Heart right ventricle (tissue), 16 donors: ENCODE measurements at regions not wholly inside any gene's neighbourhood (a gene's known extent, or its start where the extent isn't known, plus 50 kb on each side); places are given as distances from the start of the nearest gene placed in this dataset.

Source experiments
- ATAC-seq, 8 donors: fragments of 200-7000 bp; cut with Tn5 transposase; one replicate each; pipeline ENCODE4 v1.9.1; 2020; ENCODE audit warnings: mild to moderate bottlenecking in 8 of 8, moderate library complexity in 8 of 8, moderate number of reproducible peaks in 1 of 8
- DNase-seq, 2 donors: peaks; one replicate each; pipeline ENCODE4 v3.0.0-alpha.2; 2020
- H3K27ac ChIP-seq, 10 donors: fragments of 200-600 bp; sonication (generic) in 2 of 10; one replicate each; pipeline versions ENCODE4 v1.5.0 to v1.8.0; 2020 to 2022; ENCODE audit warnings: mild to moderate bottlenecking in 3 of 10
- H3K27me3 ChIP-seq, 7 donors: fragments of 200-600 bp; one replicate each; pipeline ENCODE4 v1.8.0; 2021 to 2022; ENCODE audit warnings: mild to moderate bottlenecking in 2 of 7
- H3K36me3 ChIP-seq, 9 donors: fragments of 200-600 bp; sonication (generic) in 1 of 9; one replicate each; pipeline versions ENCODE4 v1.5.0 to v1.8.0; 2020 to 2022; ENCODE audit warnings: mild to moderate bottlenecking in 2 of 9
- H3K4me1 ChIP-seq, 9 donors: fragments of 200-600 bp; sonication (generic) in 1 of 9; one replicate each; pipeline versions ENCODE4 v1.5.0 to v1.8.0; 2020 to 2022; ENCODE audit warnings: mild to moderate bottlenecking in 4 of 9
- H3K4me3 ChIP-seq, 10 donors: fragments of 200-600 bp; sonication (generic) in 2 of 10; one replicate each; pipeline versions ENCODE4 v1.5.0 to v1.8.0; 2020 to 2022; ENCODE audit warnings: mild to moderate bottlenecking in 7 of 10, moderate library complexity in 2 of 10
- H3K9me3 ChIP-seq, 11 donors: fragments of 200-600 bp in 10 of 11; sonication (generic) in 2 of 11; one replicate each; pipeline versions ENCODE4 v1.5.0 to v1.8.0; 2013 to 2022; ENCODE audit warnings: mild to moderate bottlenecking in 2 of 11, control low read depth in 1 of 11, moderate library complexity in 1 of 11
- CTCF ChIP-seq, 9 donors: fragments of 200-600 bp; sonication (generic) in 2 of 9; IDR thresholded peaks; one replicate each; pipeline versions ENCODE4 v1.5.0 to v1.8.0; 2021 to 2022; ENCODE audit warnings: antibody characterized with exemption in 9 of 9, mild to moderate bottlenecking in 5 of 9, moderate library complexity in 1 of 9
- WGBS, 2 donors: extraction: QIAGEN DNeasy Blood & Tissue Kit; methylation state at CpG; one replicate each; pipeline ENCODE4 v1.1.7; 2013; ENCODE audit warnings: inconsistent platforms in 1 of 2; 5-methylcytosine and 5-hydroxymethylcytosine counted together
- intact Hi-C, 10 donors: fragments of 100-400 bp; cut with DNase I; formaldehyde crosslinking; loops; one replicate each; pipeline versions ENCODE4 v1.11.1 to v1.14.2; 2022
- donor health status: Arrhythmogenic right ventricular cardiomyopathy.
- donor health status: ischemic (EF 13 %, LVEDD 7.1; RV severe dilation, severe dysfunction).
- donor health status: healthy with polysubstance abuse.
- donor health status: DM: no; HTN: yes; CAD: no.
- donor health status: DM: no; HTN: no; CAD: no.
- donor health status: ischemic (EF 25% LVEDD 6.9; RV normal size, moderate dysfunction).
- donor health status: ischemic (EF 25% LVEDD 5.7; RV mildly dilated, moderate dysfunction).
- donor health status: healthy.
- donor health status: DM: yes; HTN: yes; CAD: no.
- donor health status: Ischemic cardiomyopathy.
- donor health status: ischemic (EF 35%, LVEDD 5.7; RV mildly dilated, moderate dysfunction).
- donor health status: nonischemic (EF 11% LVEDD 7.7; RV severe dilation, severe dysfunction).
- donor health status: DM: yes; HTN: yes; CAD: no.
- donor health status: PGD.
- donor health status: ischemic (EF 29% LVEDD 5.4; RV normal size, mild dysfunction).
- donor health status: nonischemic (EF 23%, LVEDD 6.1; RV moderate dilation, normal function).

GRCh38 chr3:73204841-73205240 lies 143.4 kb downstream of the EBLN2 start:
- Histone ChIP-seq H3K4me3 (no peak overlapping the region), H3K9me3 (no peaks in the 10 kb centered on the region), H3K4me1 (peaks cover 0 to 6% (median 0%) of the 10 kb centered on the region in 9 donors), H3K27me3 (no peaks in the 10 kb centered on the region), H3K27ac (no peak overlapping the region), H3K36me3 (no peaks in the 10 kb centered on the region)
- DNase-seq (no peak), ATAC-seq (no peak)
- no peak for TF ChIP-seq CTCF (IDR thresholded peaks at IDR 0.05)
- intact Hi-C loops = no loop called here

- Histone ChIP-seq H3K27me3 (no peaks in the 10 kb centered on the region), H3K36me3 (no peaks in the 10 kb centered on the region), H3K4me3 (no peak overlapping the region), H3K4me1 (peaks cover 0 to 5% (median 0%) of the 10 kb centered on the region in 9 donors), H3K27ac (no peak overlapping the region), H3K9me3 (no peaks in the 10 kb centered on the region)
- TF ChIP-seq CTCF (IDR thresholded peaks at IDR 0.05) = no peak
- 79 to 86% methylated on average over 5 of the region's 5 CpGs for WGBS, 2 donors
- intact Hi-C loops = no loop called here
- DNase-seq = no peak
- ATAC-seq = no peak
Measured at GRCh38 chr3:73206030-73206429, 144.6 kb downstream of the EBLN2 start.

- TF ChIP-seq CTCF (IDR thresholded peaks at IDR 0.05) = no peak
- ATAC-seq = no peak
- H3K36me3 ChIP-seq = no peaks in the 10 kb centered on the region
- DNase-seq = no peak
- no peaks in the 10 kb centered on the region for H3K27me3 ChIP-seq
- H3K4me3 ChIP-seq = no peak overlapping the region
- 84 to 91% methylated on average over 3 of the region's 3 CpGs for WGBS, 2 donors
- H3K4me1 ChIP-seq = no peaks in the 10 kb centered on the region
- intact Hi-C loops = no loop called here
- no peaks in the 10 kb centered on the region for H3K9me3 ChIP-seq
- H3K27ac ChIP-seq = no peak overlapping the region
Measured at GRCh38 chr3:73207946-73208440, 146.5 kb downstream of the EBLN2 start.

GRCh38 chr3:73210759-73211158 lies 149.3 kb downstream of the EBLN2 start:
- no peak for TF ChIP-seq CTCF (IDR thresholded peaks at IDR 0.05)
- no peaks in the 10 kb centered on the region for H3K9me3 ChIP-seq
- H3K36me3 ChIP-seq = no peaks in the 10 kb centered on the region
- H3K4me1 ChIP-seq = peaks cover 0 to 5% (median 0%) of the 10 kb centered on the region in 9 donors
- 89 to 94% methylated on average over 3 of the region's 3 CpGs for WGBS, 2 donors
- no peak overlapping the region for H3K27ac ChIP-seq
- ATAC-seq (no peak), DNase-seq (no peak)
- intact Hi-C loops = no loop called here
- no peaks in the 10 kb centered on the region for H3K27me3 ChIP-seq
- H3K4me3 ChIP-seq = no peak overlapping the region
